ENCODE measurements at regions not wholly inside any gene's neighbourhood (a gene's known extent, or its start where the extent isn't known, plus 50 kb on each side); places are given as distances from the start of the nearest gene placed in this dataset.

DNA sequence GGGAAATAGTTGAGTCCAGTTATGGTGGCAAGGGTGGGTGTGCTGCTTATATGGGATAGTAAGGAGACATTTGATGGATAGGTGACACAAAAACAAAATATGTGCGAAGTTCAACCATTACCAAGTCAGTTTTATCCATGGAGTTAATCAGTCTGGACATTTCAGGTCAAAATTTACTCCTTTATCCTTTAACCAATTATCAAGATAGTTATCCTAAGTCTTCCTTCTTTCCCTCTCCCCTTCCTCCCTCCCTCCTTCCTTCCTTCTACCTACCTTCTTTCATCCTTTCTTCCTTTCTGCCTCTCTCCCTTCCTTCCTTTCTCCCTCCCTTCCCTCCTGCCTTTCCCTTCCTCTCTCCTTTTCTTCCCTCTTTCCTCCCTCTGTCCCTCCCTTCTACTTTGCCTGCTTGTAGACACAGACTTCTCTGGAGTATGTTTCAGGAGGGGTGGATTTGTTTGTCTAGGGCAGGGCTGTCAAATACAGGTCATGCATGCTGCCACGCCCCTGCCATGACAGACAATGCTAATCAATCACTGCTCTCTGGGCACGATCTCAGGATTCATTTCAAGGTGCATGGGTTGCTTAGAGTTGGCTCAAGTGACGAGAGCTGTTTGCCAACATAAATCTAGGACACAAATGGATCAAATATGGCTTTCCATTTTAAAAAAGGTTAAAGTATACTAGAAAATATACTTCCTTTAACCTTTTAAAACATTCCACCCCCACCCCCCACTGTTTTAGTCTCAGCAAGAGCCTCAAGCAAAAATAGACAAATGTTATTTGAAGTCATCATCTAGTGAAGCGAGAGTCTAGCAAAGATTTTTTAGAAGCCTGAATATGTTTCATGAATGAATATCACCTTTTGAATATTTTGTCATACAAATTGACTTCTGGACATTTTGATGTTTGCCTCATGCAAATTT lies 281.6 kb upstream of the CITED2 start:
- no peak for DNase-seq
- H3K9me3 ChIP-seq = no peaks in the 10 kb centered on the region
- H3K27me3 ChIP-seq = no peaks in the 10 kb centered on the region
- intact Hi-C loops (cut with DNase I) = no loop called here
- H3K36me3 ChIP-seq = no peaks in the 10 kb centered on the region
- H3K27ac ChIP-seq = no peak overlapping the region
- 82 to 91% (median 86%) methylated on average over 5 of the region's 5 CpGs for WGBS, 4 donors
- TF ChIP-seq, protein P1, sequence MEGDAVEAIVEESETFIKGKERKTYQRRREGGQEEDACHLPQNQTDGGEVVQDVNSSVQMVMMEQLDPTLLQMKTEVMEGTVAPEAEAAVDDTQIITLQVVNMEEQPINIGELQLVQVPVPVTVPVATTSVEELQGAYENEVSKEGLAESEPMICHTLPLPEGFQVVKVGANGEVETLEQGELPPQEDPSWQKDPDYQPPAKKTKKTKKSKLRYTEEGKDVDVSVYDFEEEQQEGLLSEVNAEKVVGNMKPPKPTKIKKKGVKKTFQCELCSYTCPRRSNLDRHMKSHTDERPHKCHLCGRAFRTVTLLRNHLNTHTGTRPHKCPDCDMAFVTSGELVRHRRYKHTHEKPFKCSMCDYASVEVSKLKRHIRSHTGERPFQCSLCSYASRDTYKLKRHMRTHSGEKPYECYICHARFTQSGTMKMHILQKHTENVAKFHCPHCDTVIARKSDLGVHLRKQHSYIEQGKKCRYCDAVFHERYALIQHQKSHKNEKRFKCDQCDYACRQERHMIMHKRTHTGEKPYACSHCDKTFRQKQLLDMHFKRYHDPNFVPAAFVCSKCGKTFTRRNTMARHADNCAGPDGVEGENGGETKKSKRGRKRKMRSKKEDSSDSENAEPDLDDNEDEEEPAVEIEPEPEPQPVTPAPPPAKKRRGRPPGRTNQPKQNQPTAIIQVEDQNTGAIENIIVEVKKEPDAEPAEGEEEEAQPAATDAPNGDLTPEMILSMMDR (IDR thresholded peaks at IDR 0.05) = no peak
- no peak for TF ChIP-seq POLR2A (IDR thresholded peaks at IDR 0.05)
- H3K4me3 ChIP-seq = no peak overlapping the region
- no peaks in the 10 kb centered on the region for H3K4me1 ChIP-seq
- no peak for ATAC-seq

DNA sequence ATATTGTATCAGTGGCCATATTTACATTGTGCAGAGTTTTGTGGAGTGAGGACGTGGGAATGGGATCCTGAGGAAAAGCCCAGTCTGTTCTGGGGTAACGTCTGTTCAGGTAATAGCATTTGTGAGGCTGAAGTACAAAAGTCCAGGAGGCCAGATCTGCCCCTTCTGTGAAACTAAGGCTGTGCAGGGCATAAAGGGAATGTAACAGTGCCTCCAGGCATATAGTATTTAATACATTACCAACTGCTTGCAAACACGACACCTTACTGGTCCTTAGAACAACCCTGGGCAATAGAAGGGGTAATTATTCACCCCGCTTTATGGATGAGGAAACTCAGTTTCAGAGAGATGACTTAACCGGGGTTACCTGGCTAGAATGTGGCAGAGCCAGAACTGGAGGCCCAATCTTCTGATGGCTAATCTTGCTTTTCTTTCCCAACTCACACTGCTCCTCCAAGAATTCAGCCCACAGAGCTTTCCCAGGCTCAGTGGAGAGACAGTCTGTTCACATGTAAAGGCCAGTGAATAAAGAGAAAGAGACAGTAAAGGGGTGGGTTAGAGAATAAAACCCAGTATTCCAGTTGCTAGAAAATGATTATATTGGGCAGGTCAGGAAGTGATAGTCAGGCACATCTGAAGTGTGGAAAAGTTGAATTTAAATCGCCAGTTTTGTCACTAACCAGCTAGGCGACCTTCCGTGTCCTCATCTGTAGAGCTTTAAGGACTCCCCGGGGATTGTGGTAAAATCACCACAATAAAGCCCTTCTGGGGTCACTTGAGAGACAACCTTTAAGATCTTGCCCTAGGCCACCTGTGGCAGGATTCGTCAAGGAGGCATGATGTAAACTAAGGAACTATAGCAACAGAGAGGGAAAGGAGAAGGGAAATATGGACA lies 280.7 kb upstream of the CITED2 start:
- TF ChIP-seq POLR2A (IDR thresholded peaks at IDR 0.05) = no peak
- TF ChIP-seq, protein P1 (IDR thresholded peaks at IDR 0.05) = no peak
- no peak for ATAC-seq
- 88 to 93% (median 91%) methylated on average over 10 of the region's 10 CpGs for whole genome bisulfite sequencing, 4 donors

DNA sequence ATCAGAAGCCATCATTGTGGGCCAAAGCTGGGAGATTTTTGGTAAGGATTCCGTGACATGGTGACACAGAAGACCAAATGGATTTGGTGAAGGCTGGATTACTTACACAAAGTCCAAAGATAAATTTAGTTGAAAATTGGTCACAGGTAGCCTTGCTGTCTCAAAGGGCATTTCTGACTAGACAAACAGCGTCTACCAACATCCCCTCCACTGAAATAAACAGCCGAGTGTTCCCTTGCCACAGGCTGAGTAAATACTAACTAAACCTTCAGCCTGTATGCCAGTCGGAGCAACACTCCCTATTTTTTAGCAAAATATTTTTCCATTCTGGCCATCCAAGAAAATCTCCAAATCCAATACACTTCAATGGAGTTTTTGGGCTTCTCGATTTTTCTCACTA lies 279.9 kb upstream of the CITED2 start:
- no peaks in the 10 kb centered on the region for H3K36me3 ChIP-seq

More for the DNA sequence above, 280.7 kb upstream of the CITED2 start:
- Histone ChIP-seq H3K27me3 (no peaks in the 10 kb centered on the region), H3K4me1 (no peaks in the 10 kb centered on the region), H3K27ac (no peak overlapping the region), H3K36me3 (no peaks in the 10 kb centered on the region), H3K9me3 (no peaks in the 10 kb centered on the region), H3K4me3 (no peak overlapping the region)
- DNase-seq = no peak
- intact Hi-C loops (cut with DNase I) = no loop called here

More for the DNA sequence above, 279.9 kb upstream of the CITED2 start:
- H3K4me3 ChIP-seq = no peak overlapping the region
- DNase-seq = no peak
- H3K27me3 ChIP-seq = no peaks in the 10 kb centered on the region
- no peak overlapping the region for H3K27ac ChIP-seq
- intact Hi-C loops (cut with DNase I) = no loop called here
- no peak for TF ChIP-seq POLR2A (IDR thresholded peaks at IDR 0.05)
- TF ChIP-seq, protein P1 (IDR thresholded peaks at IDR 0.05) = no peak
- 92 to 98% (median 95%) methylated on average over 5 of the region's 5 CpGs for WGBS, 4 donors
- H3K9me3 ChIP-seq = no peaks in the 10 kb centered on the region
- no peak for ATAC-seq
- H3K4me1 ChIP-seq = peaks cover 0 to 5% (median 0%) of the 10 kb centered on the region in 12 donors

All from heart left ventricle (tissue), 16 donors.